Fibroblast of lung (primary cell): ENCODE measurements at regions not wholly inside any gene's neighbourhood (a gene's known extent, or its start where the extent isn't known, plus 50 kb on each side); places are given as distances from the start of the nearest gene placed in this dataset.

Experiments used
- DNase-seq, 2 donors: peaks; one replicate each; pipeline versions ENCODE4 v3.0.0 to v3.0.0-alpha.2; 2010; ENCODE audit warnings: low read depth in 2 of 2
- H2AFZ ChIP-seq: 2 replicates; pipeline ENCODE4 v1.5.1; 2012; ENCODE audit warnings: low read length, control low read depth, inconsistent platforms
- H3K27ac ChIP-seq: 2 replicates; pipeline ENCODE4 v1.5.1; 2011; ENCODE audit warnings: low read length, control low read depth; ENCODE audit not compliant: insufficient read depth
- H3K27me3 ChIP-seq: 2 replicates; pipeline ENCODE4 v1.5.1; 2011; ENCODE audit warnings: mild to moderate bottlenecking, low read length; ENCODE audit not compliant: control insufficient read depth, insufficient read depth
- H3K36me3 ChIP-seq: 2 replicates; pipeline ENCODE4 v1.5.1; 2011; ENCODE audit warnings: low read length; ENCODE audit not compliant: control insufficient read depth, insufficient read depth
- H3K4me1 ChIP-seq: 2 replicates; pipeline ENCODE4 v1.5.1; 2011; ENCODE audit warnings: low read length; ENCODE audit not compliant: control insufficient read depth, insufficient read depth; ENCODE audit errors: extremely low read depth
- H3K4me2 ChIP-seq: 2 replicates; pipeline ENCODE4 v1.5.1; 2011; ENCODE audit warnings: low read length, control low read depth; ENCODE audit not compliant: insufficient read depth; ENCODE audit errors: extremely low read depth
- H3K4me3 ChIP-seq, 4 experiments: fragments of 200-600 bp in 1 of 4; sonication (generic) in 1 of 4; replicated peaks in 1 of 4; 2 replicates each; pipeline ENCODE4 v1.5.1; 2011 to 2016; ENCODE audit warnings: low read length in 4 of 4, low read depth in 3 of 4, mild to moderate bottlenecking in 3 of 4, control low read depth in 2 of 4, inconsistent platforms in 1 of 4, mixed read lengths in 1 of 4; ENCODE audit not compliant: insufficient read depth in 1 of 4; ENCODE audit errors: control extremely low read depth in 1 of 4
- H3K79me2 ChIP-seq: 2 replicates; pipeline ENCODE4 v1.5.1; 2012; ENCODE audit warnings: mild to moderate bottlenecking, low read length, inconsistent platforms; ENCODE audit not compliant: control insufficient read depth, insufficient read depth
- H3K9ac ChIP-seq: 2 replicates; pipeline ENCODE4 v1.5.1; 2011; ENCODE audit warnings: mild to moderate bottlenecking, low read length, control low read depth; ENCODE audit not compliant: insufficient read depth
- H3K9me3 ChIP-seq: 2 replicates; pipeline ENCODE4 v1.5.1; 2012; ENCODE audit warnings: low read depth, low read length; ENCODE audit not compliant: control insufficient read depth, insufficient read depth
- H4K20me1 ChIP-seq: 2 replicates; pipeline ENCODE4 v1.5.1; 2011; ENCODE audit warnings: low read length; ENCODE audit not compliant: control insufficient read depth, insufficient read depth; ENCODE audit errors: extremely low read depth
- CTCF ChIP-seq, 2 donors: IDR thresholded peaks in 1 of 2; conservative IDR thresholded peaks in 1 of 2; 1 replicate in 1 of 2; 2 replicates in 1 of 2; pipeline ENCODE4 v1.5.1; 2011 to 2012; ENCODE audit warnings: low read length in 2 of 2, control low read depth in 1 of 2, inconsistent platforms in 1 of 2, low read depth in 1 of 2, mild to moderate bottlenecking in 1 of 2
- EZH2 ChIP-seq: IDR thresholded peaks from 2 replicates; pipeline ENCODE4 v1.5.1; 2012; ENCODE audit warnings: low read length, control low read depth, mild to moderate bottlenecking; ENCODE audit errors: missing control alignments

GRCh38 chr16:85347213-85347591 lies 234.9 kb upstream of the CIBAR2 start:
- H4K20me1 ChIP-seq: no peaks in the 10 kb centered on the region
- TF ChIP-seq EZH2: no peak
- peak; percentile 23 to 51 for TF ChIP-seq CTCF (conservative IDR thresholded peaks at IDR 0.05 in 1 of 2, IDR thresholded peaks at IDR 0.05 in 1 of 2; ENCODE audit: low read depth in 1 of 2, low read length in 2 of 2)
- DNase-seq: peak in 1 of 2 donors; percentile 37

DNA sequence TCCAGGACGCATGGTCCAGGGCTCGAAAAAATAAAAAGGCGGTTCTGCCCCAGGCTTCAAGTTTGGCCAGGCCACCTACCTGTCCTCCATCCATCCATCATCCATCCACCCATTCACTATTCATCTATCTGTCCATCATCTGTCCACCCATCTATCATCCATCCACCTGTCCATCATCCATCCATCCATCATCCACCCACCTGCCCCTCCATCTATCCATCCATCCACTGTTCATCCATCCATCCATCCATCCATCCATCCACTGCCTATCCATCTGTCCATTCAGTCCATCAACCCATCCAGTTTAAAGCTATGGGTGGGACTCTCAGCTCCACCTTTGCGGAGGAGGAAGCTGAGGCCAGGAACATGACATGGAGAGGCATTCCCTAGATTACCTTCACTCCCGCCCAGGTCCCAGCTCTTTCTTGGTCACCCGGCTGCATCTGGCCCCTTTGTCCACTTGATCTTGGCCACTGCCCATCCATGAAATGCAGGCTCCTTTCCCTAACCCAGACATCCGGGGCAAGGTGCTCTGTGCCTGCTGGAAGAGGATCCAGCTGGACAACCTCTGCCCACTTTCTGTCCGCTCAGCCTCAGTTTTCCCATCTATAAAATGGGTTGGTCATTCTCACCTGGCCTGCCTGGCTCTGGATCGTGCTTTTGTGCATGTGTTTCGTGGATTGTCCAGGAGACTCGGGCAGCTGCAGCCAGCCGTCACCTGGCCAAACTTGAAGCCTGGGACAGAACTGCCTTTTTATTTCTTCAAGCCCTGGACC lies 236.0 kb upstream of the CIBAR2 start:
- TF ChIP-seq CTCF (conservative IDR thresholded peaks at IDR 0.05 in 1 of 2, IDR thresholded peaks at IDR 0.05 in 1 of 2; ENCODE audit: low read depth in 1 of 2, low read length in 2 of 2): no peak
- TF ChIP-seq EZH2: no peak

More at GRCh38 chr16:85347213-85347591, 234.9 kb upstream of the CIBAR2 start:
- Histone ChIP-seq H3K4me2 (no peak overlapping the region), H2AFZ (no peak overlapping the region), H3K27ac (no peak overlapping the region), H3K9ac (no peak overlapping the region), H3K79me2 (no peaks in the 10 kb centered on the region), H3K36me3 (no peaks in the 10 kb centered on the region), H3K4me1 (peaks cover 6% of the 10 kb centered on the region), H3K4me3 (no peak overlapping the region), H3K27me3 (no peaks in the 10 kb centered on the region), H3K9me3 (no peaks in the 10 kb centered on the region)

GRCh38 chr16:85348911-85349334 lies 236.7 kb upstream of the CIBAR2 start:
- no peak overlapping the region for H3K27ac ChIP-seq
- H3K9me3 ChIP-seq: no peaks in the 10 kb centered on the region
- H3K27me3 ChIP-seq: no peaks in the 10 kb centered on the region
- no peak overlapping the region for H3K4me2 ChIP-seq
- no peaks in the 10 kb centered on the region for H3K79me2 ChIP-seq
- H3K9ac ChIP-seq: no peak overlapping the region
- TF ChIP-seq EZH2 (no peak), CTCF (conservative IDR thresholded peaks at IDR 0.05 in 1 of 2, IDR thresholded peaks at IDR 0.05 in 1 of 2; ENCODE audit: low read depth in 1 of 2, low read length in 2 of 2) (no peak)
- no peaks in the 10 kb centered on the region for H4K20me1 ChIP-seq
- peaks cover 6% of the 10 kb centered on the region for H3K4me1 ChIP-seq
- no peaks in the 10 kb centered on the region for H3K36me3 ChIP-seq
- no peak for DNase-seq
- H3K4me3 ChIP-seq: no peak overlapping the region
- no peak overlapping the region for H2AFZ ChIP-seq

More for the DNA sequence above, 236.0 kb upstream of the CIBAR2 start:
- no peak for DNase-seq
- Histone ChIP-seq H3K27ac (no peak overlapping the region), H4K20me1 (no peaks in the 10 kb centered on the region), H3K9ac (no peak overlapping the region), H3K4me2 (no peak overlapping the region), H3K36me3 (no peaks in the 10 kb centered on the region), H3K4me3 (no peak overlapping the region), H3K79me2 (no peaks in the 10 kb centered on the region), H3K27me3 (no peaks in the 10 kb centered on the region), H2AFZ (no peak overlapping the region), H3K9me3 (no peaks in the 10 kb centered on the region), H3K4me1 (peaks cover 6% of the 10 kb centered on the region)
